Limb (tissue), 2 donors: ENCODE measurements at regions not wholly inside any gene's neighbourhood (a gene's known extent, or its start where the extent isn't known, plus 50 kb on each side); places are given as distances from the start of the nearest gene placed in this dataset.
"Not testable (repeated sequence)": the region's sequence is repeated elsewhere in the genome, so short reads cannot be mapped to it uniquely, and the experiment has no call there.

Experiments used
- DNase-seq, 2 donors: peaks; one replicate each; pipeline ENCODE4 v3.0.0-alpha.2; 2016; ENCODE audit errors: extremely low spot score in 2 of 2

DNA sequence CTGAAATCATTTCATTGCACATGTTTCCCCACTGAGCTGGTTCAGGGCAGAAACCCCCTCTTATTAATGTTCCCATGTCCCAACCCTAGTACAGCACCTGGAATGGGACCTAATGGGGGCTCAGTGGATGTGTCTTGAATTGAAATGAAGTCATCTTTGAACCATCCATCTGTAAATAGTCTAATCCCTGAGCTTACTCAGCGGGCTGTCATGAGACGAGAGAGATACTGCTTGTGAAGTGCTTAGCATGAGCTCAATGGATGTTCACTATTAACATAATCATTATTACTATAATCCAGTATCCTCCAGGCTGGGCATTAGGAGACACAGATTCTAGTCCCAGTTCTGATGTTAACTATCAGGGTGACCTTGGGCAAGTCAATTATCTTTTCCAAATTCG lies 106.6 kb upstream of the LRFN2 start:
- no peak for DNase-seq

DNA sequence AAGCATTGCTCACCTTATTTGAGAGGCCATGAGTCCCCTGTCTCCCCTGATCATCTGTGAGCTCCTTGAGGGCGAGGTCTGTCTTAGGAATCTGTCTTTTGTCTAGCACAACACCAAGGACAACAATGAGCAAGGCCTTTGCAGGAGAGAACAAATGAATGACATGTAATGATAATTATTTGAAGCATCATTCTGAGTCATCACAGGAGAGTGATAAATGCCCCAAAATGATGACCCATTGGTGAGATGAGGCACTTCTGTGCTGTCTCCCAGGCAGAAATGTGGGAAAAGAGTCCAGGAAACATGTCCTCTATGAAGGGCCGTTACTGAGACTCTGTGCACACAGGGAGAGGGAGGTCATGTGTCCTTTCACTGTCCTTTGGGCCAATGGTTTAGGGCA lies 105.2 kb upstream of the LRFN2 start:
- DNase-seq = no peak

GRCh38 chr6:40689185-40689584 lies 102.0 kb upstream of the LRFN2 start:
- no peak for DNase-seq

GRCh38 chr6:40688214-40688761 lies 101.1 kb upstream of the LRFN2 start:
- DNase-seq = no peak

DNA sequence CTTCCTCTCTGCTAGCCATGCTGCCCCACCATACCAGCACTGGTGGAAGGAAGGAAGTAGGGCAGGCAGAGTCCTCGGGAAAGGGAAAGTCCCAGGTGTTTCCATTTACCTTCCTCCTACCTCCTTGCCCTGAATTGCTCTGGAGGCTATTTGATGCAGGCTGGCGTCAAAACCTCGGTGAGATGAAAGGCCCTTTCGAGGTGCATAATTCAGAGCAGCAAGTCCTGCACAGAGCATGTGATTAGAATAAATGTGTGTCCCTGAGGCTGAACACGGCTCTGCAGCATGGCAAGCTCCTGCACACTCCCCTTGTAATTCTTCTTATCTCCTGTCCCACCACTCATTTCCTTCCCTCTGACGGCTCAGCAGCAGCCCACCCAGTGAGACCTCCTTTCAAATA lies 98.7 kb upstream of the LRFN2 start:
- DNase-seq = no peak

DNA sequence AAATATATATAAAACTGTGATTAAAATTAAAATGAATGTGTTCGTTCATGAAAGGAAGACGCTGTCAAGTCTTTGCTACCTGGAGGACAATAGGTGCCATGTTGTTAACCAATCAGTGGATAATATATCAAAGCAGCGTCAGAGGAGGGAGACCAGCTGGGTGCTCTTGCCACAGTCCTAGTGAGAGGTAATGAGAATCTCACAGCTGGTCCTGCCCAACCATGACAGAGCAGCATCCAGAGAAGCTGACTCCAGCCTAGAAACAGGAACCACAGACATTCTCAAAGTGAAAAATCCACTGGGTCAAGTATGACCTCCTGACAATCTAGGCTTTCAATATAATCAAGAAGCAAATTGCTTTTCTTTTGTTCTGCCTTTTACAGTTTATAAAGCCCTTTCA lies 94.5 kb upstream of the LRFN2 start:
- DNase-seq = no peak

DNA sequence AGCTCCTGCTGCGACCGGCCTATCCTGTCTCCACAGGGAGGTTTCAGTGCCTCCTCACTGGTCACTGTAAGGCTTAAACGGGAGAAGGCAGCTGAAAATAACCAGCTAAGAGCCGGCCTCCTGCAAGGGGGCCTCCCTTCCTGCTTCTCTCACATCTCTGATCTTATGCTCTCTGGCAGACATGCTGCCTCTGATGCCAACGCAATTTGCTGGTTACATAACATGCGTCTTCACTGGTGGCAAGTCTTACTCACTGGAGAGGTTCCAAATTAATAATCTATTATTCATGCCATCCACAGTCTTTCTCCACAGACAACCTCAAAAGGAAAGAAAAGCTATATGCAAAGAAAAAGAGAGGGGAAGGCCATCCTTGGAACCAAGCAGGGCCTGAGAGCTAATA lies 91.8 kb upstream of the LRFN2 start:
- DNase-seq = no peak

DNA sequence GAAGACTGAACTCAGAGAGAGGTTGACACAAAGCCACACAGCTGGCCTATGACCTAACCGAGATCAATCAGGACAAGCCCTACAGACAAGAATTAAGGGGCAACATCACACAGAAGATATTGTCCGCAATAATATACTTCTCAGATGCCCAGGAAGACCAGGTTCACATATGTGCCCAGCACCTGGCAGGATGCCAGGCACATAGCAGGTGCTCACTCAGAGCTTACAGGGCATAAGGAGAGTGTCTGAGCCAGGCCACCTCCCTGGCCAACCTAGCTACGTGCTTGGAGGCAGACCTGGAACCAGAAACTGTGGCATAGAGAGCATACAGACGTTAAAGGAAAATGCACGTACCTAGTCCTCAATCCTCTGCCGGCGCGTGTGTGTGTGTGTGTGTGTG lies 87.0 kb upstream of the LRFN2 start:
- no peak for DNase-seq

- DNase-seq = no peak
These were observed 84.9 kb upstream of the LRFN2 start for GRCh38 chr6:40672087-40672486.

GRCh38 chr6:40671694-40672050 lies 84.5 kb upstream of the LRFN2 start:
- DNase-seq = no peak

DNA sequence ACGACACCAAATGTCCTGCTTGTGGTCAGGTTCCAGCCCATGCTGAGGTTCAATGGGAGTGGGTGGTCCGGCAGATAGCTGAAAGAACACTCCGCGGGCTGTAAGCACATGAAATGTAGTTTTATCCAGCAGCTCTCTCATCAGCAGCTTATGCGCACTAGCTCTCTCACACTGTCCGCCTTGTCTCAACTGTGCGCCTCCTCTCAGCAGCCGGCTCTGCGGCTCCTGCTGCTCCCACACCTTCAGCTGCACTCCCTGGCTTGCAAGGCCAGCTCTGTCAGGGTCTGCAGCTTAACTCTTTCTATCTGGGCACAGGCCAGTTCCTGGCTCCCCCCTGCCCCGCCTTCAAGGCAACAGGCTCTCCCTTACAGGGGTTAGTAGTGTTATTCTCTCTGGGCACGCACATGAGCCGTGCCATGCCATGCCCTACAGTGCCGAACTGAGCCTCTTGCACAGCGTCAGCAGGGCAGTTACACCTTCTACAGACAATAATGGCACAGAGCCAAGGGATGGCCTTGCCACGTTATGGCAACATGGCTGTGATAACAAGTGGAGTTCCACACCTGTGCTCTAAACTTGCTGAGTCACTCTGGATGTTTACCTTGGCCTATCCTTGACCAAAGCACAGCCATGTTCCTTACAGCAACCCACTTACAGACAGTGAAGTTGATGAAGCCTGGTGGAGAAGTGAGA lies 84.0 kb upstream of the LRFN2 start:
- DNase-seq = no peak

GRCh38 chr6:40669343-40669742 lies 82.2 kb upstream of the LRFN2 start:
- DNase-seq = no peak

GRCh38 chr6:40668203-40668602 lies 81.0 kb upstream of the LRFN2 start:
- DNase-seq = no peak

DNA sequence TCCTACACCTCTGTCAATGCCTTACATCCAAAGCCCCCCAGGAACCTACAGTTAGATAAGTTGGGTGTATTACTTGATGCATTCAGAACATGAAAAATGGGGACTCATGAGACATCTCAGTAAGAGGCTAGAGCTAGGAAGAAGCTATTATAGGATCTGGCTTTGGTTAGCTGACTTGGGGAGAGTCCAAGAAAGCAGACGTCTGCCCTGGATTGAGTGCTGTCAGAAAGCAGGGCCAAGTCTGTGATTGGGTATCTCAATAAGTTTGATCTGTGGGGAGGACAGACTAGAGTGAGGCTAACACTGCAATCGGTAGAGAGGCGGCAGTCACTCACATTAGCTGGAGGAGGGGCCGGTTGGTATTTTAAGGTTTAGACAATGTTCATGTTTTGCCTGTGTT lies 79.4 kb upstream of the LRFN2 start:
- DNase-seq = no peak

DNA sequence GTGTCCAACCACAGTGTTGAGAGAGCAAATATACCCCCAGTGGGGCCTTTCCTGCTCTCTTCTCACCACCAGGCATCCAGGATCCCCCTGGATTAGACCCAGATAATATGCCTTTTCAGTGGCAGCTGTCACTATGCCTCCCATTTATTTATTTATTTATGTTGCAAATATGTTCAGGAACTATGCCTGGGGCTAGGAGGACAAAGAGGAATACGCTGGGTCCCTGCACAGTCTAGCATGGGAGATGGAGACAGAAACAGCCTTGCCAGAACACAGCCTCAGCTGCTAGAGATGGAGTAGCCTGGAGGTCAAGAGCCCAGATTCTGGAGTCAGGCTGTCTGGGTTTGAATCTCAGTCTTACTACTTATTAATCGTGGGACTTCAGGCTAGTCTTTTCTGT lies 74.6 kb upstream of the LRFN2 start:
- no peak for DNase-seq

GRCh38 chr6:40656772-40657171 lies 69.6 kb upstream of the LRFN2 start:
- not testable (repeated sequence) for DNase-seq

- DNase-seq = no peak
These were observed 67.7 kb upstream of the LRFN2 start for GRCh38 chr6:40654828-40655227.

GRCh38 chr6:40645043-40645442 lies 57.9 kb upstream of the LRFN2 start:
- no peak for DNase-seq

DNA sequence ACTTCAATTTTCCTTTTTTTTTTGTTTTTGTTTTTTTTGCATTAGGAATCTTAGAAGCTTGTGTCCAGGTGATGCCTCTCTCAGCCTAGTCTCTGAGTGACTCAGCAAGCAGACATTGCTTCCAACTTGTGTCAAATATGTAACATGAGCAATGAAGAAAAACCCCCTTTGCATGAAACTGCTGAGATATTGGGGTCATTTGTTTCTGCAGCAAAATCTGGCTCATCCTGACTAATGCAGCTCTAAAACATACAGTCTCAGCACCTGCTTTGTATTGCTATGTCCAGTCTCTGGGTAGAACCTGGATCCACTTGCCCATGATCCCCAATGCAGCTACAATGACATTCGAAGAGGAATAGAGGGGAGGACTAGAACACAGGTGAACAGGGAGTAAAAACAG lies 55.7 kb upstream of the LRFN2 start:
- DNase-seq = no peak

- DNase-seq = no peak
These were observed 55.0 kb upstream of the LRFN2 start for GRCh38 chr6:40642190-40642589.

DNA sequence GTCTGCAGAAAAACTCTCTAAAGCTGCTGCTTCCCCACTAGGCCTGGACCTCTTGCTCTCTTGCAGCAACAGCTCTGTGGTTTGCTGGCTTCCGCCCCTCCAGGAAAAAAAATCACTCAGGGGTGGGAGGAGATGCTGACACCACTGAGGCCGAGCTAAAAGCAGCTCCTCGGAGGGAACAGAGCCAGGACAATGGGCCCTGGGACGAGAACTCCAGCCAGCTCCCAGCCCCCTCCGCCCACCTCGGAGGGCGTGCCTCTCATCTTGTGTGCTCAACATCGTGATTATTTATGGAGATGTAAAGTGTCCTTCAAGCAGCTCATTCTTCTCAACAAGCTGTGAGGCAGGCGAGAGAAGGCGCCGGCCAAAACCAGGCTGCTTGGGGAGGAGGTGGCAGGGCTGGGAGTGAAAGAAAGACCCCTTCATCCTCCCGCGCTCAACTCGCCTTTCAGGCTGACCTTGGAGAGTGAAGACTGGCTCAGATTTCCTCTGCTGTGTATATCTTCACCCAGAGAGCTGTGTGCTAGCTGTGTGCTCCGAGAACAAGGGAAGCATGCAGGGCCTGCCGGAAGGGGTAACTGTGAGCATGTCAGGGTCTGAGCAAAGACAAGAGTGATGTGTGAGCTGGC lies 53.5 kb upstream of the LRFN2 start:
- DNase-seq = peak; percentile 51 to 58
